A673 (cell line): ENCODE measurements at regions not wholly inside any gene's neighbourhood (a gene's known extent, or its start where the extent isn't known, plus 50 kb on each side); places are given as distances from the start of the nearest gene placed in this dataset.

Experiments
- CTCF ChIP-seq: fragments of 300-800, 200-600 bp; sonication (generic); conservative IDR thresholded peaks from 2 replicates; pipeline ENCODE4 v1.5.1; 2017; ENCODE audit warnings: low read depth, mild to moderate bottlenecking, antibody characterized with exemption, low read length, moderate library complexity, mixed read lengths
- EZH2 ChIP-seq: fragments of 200-600 bp; sonication (generic); IDR thresholded peaks from 2 replicates; pipeline ENCODE4 v1.6.1; 2017; ENCODE audit warnings: borderline replicate concordance, low read depth, mild to moderate bottlenecking, mixed read lengths, antibody characterized with exemption, low read length; ENCODE audit not compliant: poor library complexity, severe bottlenecking

- TF ChIP-seq CTCF (no peak), EZH2 (no peak)
Measured at GRCh38 chr21:7952648-7953047, 2568.7 kb upstream of the TPTE start.
